Esophagus squamous epithelium (tissue), 4 donors: ENCODE measurements at regions not wholly inside any gene's neighbourhood (a gene's known extent, or its start where the extent isn't known, plus 50 kb on each side); places are given as distances from the start of the nearest gene placed in this dataset.

Experiments
- CTCF ChIP-seq, 6 experiments: fragments of 450-650 bp in 4 of 6; fragments of 200-600 bp in 2 of 6; sonication (generic) in 2 of 6; IDR thresholded peaks; one replicate each; pipeline ENCODE4 v1.5.1; 2016 to 2019; ENCODE audit warnings: antibody characterized with exemption in 6 of 6, mild to moderate bottlenecking in 4 of 6, moderate library complexity in 4 of 6
- POLR2A ChIP-seq, 4 donors: fragments of 450-650 bp; IDR thresholded peaks; one replicate each; pipeline ENCODE4 v1.6.1; 2017; ENCODE audit warnings: antibody characterized with exemption in 4 of 4, mild to moderate bottlenecking in 4 of 4, moderate library complexity in 3 of 4

GRCh38 chr3:167057581-167057980 is 322.5 kb downstream of the ZBBX start:
- TF ChIP-seq CTCF (IDR thresholded peaks at IDR 0.05) (no peak), POLR2A (IDR thresholded peaks at IDR 0.05) (no peak)
